GM12865 (cell line): ENCODE measurements at regions not wholly inside any gene's neighbourhood (a gene's known extent, or its start where the extent isn't known, plus 50 kb on each side); places are given as distances from the start of the nearest gene placed in this dataset.
"Not testable (repeated sequence)": the region's sequence is repeated elsewhere in the genome, so short reads cannot be mapped to it uniquely, and the experiment has no call there.

ENCODE experiments used
- DNase-seq: peaks from one replicate; pipeline ENCODE4 v3.0.0; 2010; ENCODE audit warnings: low read depth
- H3K4me3 ChIP-seq: 2 replicates; pipeline ENCODE4 v1.5.1; 2011; ENCODE audit warnings: mild to moderate bottlenecking, low read depth, low read length, control low read depth
- CTCF ChIP-seq: IDR thresholded peaks from 2 replicates; pipeline ENCODE4 v1.5.1; 2011; ENCODE audit warnings: low read length, control low read depth, low read depth, inconsistent platforms; ENCODE audit not compliant: insufficient read depth; ENCODE audit errors: missing control alignments

- DNase-seq, result no peak
- no peak for TF ChIP-seq CTCF
- H3K4me3 ChIP-seq, result no peak overlapping the region
These were observed 490.3 kb upstream of the IRAK1BP1 start for GRCh38 chr6:78377056-78377455.

DNA sequence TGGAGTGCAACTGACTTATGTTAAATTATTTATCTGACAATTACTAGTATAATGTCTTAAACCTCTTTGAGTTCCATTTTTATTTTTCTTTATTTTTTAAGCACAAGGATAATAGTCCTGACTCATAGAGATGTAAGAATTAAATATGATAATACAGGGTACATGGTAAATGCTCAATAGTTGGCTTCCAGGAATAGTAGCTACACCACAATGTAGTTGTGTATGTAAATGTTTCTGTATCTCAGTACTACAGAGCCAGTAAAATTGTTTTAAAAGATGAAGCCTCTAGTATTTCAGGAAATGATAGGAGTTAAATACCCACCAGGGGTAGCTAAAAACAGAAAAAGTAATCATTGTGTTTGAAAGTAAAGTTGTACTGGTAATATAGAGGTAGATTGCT is 487.4 kb upstream of the IRAK1BP1 start:
- no peak for DNase-seq
- no peak for TF ChIP-seq CTCF

DNA sequence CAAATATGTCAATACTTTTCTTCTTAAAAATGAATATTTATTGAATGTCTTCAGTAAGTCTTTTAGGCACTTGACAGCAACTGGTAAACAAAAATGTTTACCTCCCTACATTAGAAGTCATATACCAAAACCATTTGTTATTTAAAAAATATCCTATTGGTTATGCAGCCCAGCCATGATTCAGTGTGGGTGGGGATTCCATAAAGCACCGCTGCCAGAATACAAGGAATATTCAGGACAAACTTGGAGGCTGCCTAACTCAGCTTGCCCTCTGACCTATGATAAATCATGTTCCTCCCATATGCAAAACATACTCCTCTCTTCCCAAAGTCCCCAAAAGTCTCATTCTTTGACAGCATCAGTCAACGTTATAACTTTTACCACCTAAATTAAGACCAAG is 486.8 kb upstream of the IRAK1BP1 start:
- no peak overlapping the region for H3K4me3 ChIP-seq
- no peak for DNase-seq
- no peak for TF ChIP-seq CTCF

More for the DNA sequence above, 487.4 kb upstream of the IRAK1BP1 start:
- no peak overlapping the region for H3K4me3 ChIP-seq

- no peak overlapping the region for H3K4me3 ChIP-seq
- no peak for TF ChIP-seq CTCF
- no peak for DNase-seq
These were observed 483.4 kb upstream of the IRAK1BP1 start for GRCh38 chr6:78383968-78384367.

DNA sequence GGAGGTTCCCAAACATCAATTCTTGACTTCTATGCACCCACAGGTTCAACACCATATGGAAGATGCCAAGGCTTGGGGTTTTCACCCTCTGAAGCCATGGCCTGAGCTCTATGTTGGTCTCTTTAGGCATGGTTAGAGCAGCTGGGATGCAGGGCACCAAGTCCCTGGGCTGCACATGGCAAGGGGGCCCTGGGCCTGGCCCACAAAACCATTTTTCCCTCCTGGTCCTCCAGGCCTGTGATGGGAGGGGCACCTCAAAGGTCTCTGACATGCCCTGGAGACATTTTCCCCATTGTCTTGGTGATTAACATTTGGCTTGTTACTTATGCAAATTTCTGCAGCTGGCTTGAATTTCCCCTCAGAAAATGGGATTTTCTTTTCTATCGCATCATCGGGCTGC is 480.5 kb upstream of the IRAK1BP1 start:
- H3K4me3 ChIP-seq, DNase-seq: not testable (repeated sequence)

DNA sequence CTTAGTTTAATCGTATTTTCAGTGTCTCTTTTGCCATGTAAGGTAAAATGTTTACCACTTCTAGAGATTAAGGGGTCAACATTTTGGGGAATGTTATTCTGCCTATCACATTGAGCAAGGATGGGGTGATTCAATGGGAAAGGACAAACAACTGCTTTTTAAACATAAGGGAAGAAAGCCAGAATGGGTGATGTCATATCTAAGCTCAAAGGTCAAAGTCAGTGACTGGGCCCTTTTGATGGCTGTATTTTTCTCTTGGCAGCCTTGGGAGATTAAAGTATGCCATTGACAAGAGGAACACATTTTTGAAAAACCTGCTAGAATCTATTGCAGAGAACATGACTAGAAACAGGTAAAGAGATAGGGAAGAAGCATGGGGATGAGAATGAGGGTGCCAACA is 477.3 kb upstream of the IRAK1BP1 start:
- no peak for DNase-seq
- TF ChIP-seq CTCF, result no peak
- H3K4me3 ChIP-seq, result no peak overlapping the region

DNA sequence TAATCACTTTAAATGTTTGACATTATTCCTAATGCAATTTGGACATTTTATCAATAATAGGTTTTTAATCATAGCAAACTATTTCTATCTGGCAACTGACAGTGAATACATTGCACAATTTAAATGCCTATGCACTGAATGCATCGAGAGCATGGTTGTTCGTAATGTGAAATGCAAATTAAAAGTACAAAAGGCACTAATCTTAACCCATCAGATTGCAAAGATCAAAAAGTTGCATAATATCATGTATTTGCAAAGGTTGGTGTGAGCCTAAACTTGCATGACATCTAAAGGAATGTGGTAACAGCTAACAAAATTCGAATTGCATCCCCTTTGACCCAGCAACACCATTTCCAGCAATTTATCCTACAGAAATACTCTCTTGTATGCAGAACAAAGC is 469.9 kb upstream of the IRAK1BP1 start:
- no peak for TF ChIP-seq CTCF
- DNase-seq, result no peak

GRCh38 chr6:78398292-78398691 is 469.1 kb upstream of the IRAK1BP1 start:
- TF ChIP-seq CTCF, result no peak
- no peak for DNase-seq
- no peak overlapping the region for H3K4me3 ChIP-seq

More for the DNA sequence above, 469.9 kb upstream of the IRAK1BP1 start:
- no peak overlapping the region for H3K4me3 ChIP-seq
